ENCODE measurements at regions not wholly inside any gene's neighbourhood (a gene's known extent, or its start where the extent isn't known, plus 50 kb on each side); places are given as distances from the start of the nearest gene placed in this dataset.
A peak's percentile ranks its signal among the peaks of the same experiment; 100 is the strongest.
"Not testable (repeated sequence)": the region's sequence is repeated elsewhere in the genome, so short reads cannot be mapped to it uniquely, and the experiment has no call there.

DNA sequence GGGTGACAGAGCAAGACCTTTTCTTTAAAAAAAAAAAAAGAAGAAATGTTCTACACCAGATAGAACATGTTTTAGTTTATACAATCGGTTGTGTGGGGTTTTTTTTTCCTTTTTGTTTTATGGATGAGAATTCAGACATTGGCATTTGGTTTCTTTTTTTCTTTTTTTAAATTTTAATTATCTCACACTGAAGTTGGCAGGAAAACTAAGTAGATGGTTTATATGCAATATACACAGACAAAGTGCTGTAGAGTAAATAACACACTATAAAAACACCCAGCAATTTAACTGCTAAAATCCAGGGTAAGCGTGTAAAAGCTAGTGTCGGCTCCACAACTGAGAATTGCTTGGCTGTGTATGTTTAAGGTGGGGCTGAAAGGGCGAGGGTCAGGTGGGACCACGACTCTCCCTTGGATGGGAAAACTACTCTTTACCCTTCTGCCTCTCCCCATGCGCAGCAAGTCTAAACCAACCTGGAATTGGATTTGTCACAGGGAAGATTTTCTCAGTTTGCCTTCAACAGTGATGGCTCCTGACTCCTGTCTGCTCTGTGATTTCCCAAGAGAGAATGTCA lies 147.1 kb upstream of the MARCKS start:
- no peak for DNase-seq (ENCODE audit: low read depth)
- H3K4me3 ChIP-seq (replicated peaks; ENCODE audit: low read depth, low read length), result no peak overlapping the region
- TF ChIP-seq, protein P1, sequence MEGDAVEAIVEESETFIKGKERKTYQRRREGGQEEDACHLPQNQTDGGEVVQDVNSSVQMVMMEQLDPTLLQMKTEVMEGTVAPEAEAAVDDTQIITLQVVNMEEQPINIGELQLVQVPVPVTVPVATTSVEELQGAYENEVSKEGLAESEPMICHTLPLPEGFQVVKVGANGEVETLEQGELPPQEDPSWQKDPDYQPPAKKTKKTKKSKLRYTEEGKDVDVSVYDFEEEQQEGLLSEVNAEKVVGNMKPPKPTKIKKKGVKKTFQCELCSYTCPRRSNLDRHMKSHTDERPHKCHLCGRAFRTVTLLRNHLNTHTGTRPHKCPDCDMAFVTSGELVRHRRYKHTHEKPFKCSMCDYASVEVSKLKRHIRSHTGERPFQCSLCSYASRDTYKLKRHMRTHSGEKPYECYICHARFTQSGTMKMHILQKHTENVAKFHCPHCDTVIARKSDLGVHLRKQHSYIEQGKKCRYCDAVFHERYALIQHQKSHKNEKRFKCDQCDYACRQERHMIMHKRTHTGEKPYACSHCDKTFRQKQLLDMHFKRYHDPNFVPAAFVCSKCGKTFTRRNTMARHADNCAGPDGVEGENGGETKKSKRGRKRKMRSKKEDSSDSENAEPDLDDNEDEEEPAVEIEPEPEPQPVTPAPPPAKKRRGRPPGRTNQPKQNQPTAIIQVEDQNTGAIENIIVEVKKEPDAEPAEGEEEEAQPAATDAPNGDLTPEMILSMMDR (IDR thresholded peaks at IDR 0.05; ENCODE audit: low read length, missing control alignments), result no peak

DNA sequence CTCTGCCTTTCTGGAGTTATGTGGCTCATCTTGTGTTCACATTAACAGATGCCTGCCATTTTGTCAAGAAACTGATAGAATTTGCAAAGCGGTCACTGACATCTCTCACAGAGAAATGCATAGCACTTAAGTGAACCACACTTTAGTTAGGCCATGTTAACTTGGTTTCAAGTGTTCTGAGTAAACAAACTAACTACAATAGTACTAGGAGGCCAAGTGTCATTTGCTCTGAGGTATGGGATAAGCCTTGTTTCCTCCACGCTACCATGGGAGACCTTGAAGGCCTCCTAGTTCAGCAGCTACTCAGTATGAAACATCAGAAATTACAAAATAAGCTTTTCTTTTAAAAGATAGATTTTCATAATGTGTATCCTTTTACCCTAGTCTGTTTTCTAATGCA lies 143.5 kb upstream of the MARCKS start:
- DNase-seq (ENCODE audit: low read depth), result no peak
- TF ChIP-seq, protein P1 (IDR thresholded peaks at IDR 0.05; ENCODE audit: low read length, missing control alignments), result no peak

DNA sequence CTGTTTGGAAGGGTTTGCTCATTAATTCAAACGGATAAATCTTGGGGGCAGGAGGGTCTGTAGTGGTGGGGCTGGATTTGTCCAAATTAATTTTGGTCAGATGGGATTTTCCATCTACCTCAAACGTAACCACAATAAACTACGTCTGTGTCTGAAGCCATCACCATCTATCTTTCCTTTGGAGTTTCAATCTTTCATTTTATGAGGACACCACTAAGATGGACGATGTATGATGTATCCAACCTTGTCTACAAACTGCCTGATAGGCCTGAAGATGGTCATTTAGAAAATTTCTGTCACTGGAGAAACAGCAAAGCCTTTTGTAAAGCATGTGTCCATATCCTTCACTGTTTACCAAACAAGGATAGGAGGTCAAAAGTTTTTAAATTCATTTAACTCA lies 138.6 kb upstream of the MARCKS start:
- DNase-seq (ENCODE audit: low read depth), result no peak
- TF ChIP-seq, protein P1 (IDR thresholded peaks at IDR 0.05; ENCODE audit: low read length, missing control alignments), result no peak
- H3K4me3 ChIP-seq (replicated peaks; ENCODE audit: low read depth, low read length), result no peak overlapping the region

More for the DNA sequence above, 143.5 kb upstream of the MARCKS start:
- H3K4me3 ChIP-seq (replicated peaks; ENCODE audit: low read depth, low read length), result no peak overlapping the region

DNA sequence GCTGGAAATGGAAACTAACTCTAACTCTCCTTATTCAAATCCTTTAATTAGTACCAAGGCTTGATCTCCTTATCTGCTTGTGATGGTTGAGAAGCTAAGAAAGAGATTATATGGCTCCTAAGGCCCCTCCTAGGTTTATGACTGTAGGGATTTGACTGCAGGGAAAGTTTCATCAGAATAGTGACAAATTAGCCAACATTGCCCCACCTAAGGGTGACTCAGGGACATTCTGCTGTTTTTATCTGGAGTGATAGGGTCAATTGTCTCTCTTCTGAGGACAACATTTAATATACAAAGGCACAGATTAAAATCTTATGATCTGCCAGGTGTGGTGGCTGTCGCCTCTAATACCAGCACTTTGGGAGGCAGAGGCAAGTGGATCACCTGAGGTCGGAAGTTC lies 138.1 kb upstream of the MARCKS start:
- DNase-seq (ENCODE audit: low read depth), result no peak
- no peak overlapping the region for H3K4me3 ChIP-seq (replicated peaks; ENCODE audit: low read depth, low read length)
- TF ChIP-seq, protein P1 (IDR thresholded peaks at IDR 0.05; ENCODE audit: low read length, missing control alignments), result no peak

DNA sequence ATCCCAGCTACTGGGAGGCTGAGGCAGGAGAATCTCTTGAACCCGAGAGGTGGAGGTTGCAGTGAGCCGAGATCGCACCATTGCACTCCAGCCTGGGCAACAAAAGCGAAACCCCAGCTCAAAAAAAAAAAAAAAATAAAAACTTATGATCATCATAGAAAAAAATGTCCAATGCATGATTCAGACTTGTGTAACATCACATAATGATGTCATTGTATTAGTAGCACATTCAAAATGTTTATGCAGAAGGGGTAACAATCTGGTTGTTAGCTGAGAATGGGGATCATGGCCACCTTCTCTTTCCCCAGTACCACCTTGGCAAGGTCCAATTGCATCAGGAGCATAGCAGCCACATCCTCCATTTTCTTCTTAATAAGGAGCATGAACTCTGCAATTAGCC lies 137.6 kb upstream of the MARCKS start:
- TF ChIP-seq, protein P1 (IDR thresholded peaks at IDR 0.05; ENCODE audit: low read length, missing control alignments), result no peak
- DNase-seq (ENCODE audit: low read depth), result peak; percentile 55

DNA sequence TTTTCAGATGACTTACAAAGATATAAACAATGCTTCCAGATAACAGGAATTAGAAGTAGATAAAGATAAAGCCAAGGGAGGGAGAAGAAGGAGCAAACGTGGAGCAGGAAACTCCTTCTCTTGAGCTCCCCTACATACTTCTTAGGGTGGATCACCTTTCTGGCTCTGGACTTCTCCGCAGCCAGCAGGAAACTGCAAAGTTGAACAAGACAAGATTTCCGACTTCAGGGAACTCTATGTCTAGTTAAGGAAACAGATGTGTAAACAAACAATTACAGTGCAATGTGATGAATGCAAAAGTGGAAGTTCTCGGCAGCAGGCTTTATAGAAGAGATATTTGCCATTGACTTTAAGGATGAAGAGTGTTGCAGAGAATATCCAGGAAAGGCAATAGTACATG lies 134.0 kb upstream of the MARCKS start:
- no peak overlapping the region for H3K4me3 ChIP-seq (replicated peaks; ENCODE audit: low read depth, low read length)
- TF ChIP-seq, protein P1 (IDR thresholded peaks at IDR 0.05; ENCODE audit: low read length, missing control alignments), result no peak

More for the DNA sequence above, 137.6 kb upstream of the MARCKS start:
- no peak overlapping the region for H3K4me3 ChIP-seq (replicated peaks; ENCODE audit: low read depth, low read length)

DNA sequence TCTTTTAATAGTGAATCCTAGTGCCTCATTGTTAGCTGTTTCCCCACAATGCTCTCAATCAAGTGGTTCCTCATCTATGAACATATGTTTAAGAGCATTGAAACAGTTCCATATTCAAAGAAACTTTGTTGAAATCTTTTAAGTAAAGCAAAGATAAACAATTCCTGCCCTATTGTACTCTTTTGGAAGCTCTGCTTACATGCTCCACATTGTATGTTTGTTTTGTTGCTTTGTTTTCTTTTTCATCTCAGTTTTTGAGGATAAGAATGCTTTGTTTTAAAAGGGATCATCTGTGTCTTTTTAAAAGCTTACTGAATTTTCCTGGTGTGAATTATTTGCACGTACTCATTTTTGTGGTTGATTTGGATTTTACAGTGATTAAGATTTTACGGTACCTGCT lies 132.2 kb upstream of the MARCKS start:
- not testable (repeated sequence) for DNase-seq (ENCODE audit: low read depth); H3K4me3 ChIP-seq (replicated peaks; ENCODE audit: low read depth, low read length)

More for the DNA sequence above, 134.0 kb upstream of the MARCKS start:
- DNase-seq (ENCODE audit: low read depth), result peak; percentile 48
